Thyroid gland (tissue), 1 donor: ENCODE measurements at regions not wholly inside any gene's neighbourhood (a gene's known extent, or its start where the extent isn't known, plus 50 kb on each side); places are given as distances from the start of the nearest gene placed in this dataset. TPM values are rescaled to one million over a fixed set of nuclear protein-coding genes. Genes with fewer than 3 reads are reported as not detected.

ENCODE experiments used
- small RNA-seq: library from RNA; depleted of rRNA; stranded (forward); fragments of <200 nt; gene quantifications from one replicate; pipeline ENCODE3, GENCODE V24; 2016

Small RNA genes lying in the stretch of these regions (small RNA-seq; reads per million reads assigned to genes)
- gene RNU6-555P, result not detected
